GM21515 (cell line): ENCODE measurements at regions not wholly inside any gene's neighbourhood (a gene's known extent, or its start where the extent isn't known, plus 50 kb on each side); places are given as distances from the start of the nearest gene placed in this dataset.
"Not testable (repeated sequence)": the region's sequence is repeated elsewhere in the genome, so short reads cannot be mapped to it uniquely, and the experiment has no call there.

Experiments
- ATAC-seq: cut with Tn5 transposase; IDR thresholded peaks from one replicate; pipeline ENCODE4 v1.9.1; 2021; ENCODE audit not compliant: unreplicated experiment

GRCh38 chr6:137401088-137401487 lies 93.1 kb downstream of the OLIG3 start:
- ATAC-seq: no peak

GRCh38 chr6:137399881-137400443 lies 94.2 kb downstream of the OLIG3 start:
- no peak for ATAC-seq

DNA sequence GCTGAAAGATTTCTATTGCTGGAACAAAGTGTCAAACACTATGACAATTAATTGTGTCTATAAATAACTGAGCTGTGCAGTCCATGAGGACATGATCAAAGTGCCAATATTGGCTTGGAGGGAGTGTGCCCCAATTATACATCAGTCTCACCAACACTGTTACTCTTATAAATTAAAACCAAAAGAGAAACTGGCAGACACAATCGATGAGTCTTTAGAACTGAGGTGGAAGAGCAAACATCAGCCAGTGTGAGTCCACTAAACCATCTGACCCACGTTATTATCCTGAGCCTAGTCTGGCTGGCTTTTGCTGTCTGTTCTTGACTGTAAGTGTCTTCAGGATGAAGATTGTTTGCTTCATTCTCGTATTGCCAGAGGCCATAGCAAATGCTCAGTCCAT lies 98.9 kb downstream of the OLIG3 start:
- ATAC-seq: no peak

GRCh38 chr6:137391061-137391814 lies 103.0 kb downstream of the OLIG3 start:
- no peak for ATAC-seq

DNA sequence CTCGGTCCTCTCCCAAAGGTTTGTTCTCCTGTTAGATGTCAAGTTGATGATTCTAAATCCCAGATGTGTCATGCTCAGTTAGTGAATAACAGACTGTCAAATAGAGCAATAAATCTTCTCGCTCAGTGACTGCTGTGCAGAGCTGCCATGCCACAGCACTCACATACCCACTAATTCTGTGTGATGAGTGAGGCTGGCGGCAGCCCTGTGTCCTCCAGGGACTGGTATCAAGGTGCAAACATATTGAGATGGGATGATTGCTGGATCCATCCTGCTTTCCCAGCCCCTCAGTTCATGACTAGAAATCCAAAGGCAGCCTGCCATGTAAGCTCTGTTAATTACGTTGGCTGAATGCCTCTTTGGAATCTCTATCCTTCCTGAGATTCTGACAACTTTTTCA lies 103.9 kb downstream of the OLIG3 start:
- ATAC-seq: no peak

DNA sequence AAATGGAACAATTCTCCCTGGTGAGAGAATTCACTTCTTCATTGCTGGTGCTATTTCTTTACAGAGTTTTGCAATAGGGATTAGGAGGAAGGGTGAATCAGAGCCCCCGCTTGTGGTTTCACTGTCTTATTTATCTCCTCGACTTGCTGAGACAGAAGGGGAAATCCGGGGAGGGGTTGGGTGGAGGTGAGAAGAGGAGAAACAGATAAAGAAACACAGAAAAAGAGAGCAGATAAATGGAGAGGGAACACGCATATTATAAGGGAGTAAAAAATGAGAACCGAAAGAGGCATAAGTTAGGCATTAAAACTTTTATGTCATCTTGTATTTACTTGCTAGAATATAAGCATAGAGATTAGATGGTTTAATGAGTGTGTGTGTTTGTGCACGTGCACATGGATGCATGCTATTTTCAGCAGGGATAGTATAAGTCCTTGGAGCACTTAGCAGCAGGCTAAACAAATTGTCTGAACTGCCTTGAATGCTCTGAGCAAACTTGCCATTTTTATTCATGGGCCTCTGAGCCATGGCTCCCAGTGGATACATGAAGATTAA lies 105.0 kb downstream of the OLIG3 start:
- peak; percentile 63 for ATAC-seq

DNA sequence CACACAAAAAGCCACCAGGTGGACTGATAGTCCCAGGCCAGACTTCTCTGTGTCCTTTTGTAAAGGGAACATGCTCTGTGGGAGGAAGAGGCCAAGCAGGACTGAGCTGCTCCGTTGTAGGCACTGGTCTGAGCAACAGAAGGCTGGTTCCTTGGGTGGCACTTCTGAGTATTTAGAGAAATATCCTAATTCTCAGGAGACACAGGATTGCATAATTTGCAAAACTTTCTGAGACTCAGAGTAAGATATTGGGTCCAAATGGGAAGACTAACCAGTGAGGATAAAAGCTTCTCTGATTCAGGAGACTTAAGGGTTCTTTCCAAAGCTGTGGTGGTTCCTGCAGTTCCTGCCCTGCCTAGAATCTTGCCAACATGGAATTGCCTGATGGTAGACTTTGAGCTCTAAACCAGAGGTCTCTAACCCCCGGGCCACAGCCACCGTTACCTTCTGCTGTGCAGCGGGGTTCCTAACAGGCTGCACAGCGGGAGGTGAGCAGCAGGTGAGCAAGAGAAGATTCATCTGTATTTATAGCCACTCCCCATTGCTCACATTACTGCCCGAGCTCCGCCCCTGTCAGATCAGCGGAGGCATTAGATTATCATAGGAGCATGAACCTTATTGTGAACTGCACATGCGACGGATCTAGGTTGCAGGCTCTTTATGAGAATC lies 107.0 kb downstream of the OLIG3 start:
- ATAC-seq: no peak

DNA sequence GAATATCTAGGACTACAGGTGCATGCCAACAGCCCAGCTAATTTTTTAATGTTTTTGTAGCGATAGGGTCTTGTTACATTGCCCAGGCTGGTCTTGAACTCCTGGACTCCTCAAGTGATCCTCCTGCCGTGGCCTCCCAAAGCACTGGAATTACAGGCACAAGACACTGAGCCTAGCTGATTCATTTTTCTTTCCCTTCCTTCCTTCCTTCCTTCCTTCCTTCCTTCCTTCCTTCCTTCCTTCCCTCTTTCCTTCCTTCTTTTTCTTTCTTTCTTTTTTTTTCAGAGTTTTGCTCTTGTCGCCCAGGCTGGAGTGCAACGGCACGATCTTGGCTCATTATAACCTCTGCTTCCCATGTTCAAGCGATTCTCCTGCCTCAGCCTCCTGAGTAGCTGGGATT lies 110.9 kb downstream of the OLIG3 start:
- not testable (repeated sequence) for ATAC-seq

- no peak for ATAC-seq
These were observed 116.2 kb downstream of the OLIG3 start for GRCh38 chr6:137378090-137378369.

- no peak for ATAC-seq
These were observed 120.9 kb downstream of the OLIG3 start for GRCh38 chr6:137373296-137373695.

- ATAC-seq: no peak
These were observed 121.7 kb downstream of the OLIG3 start for GRCh38 chr6:137372532-137372931.

- ATAC-seq: no peak
These were observed 122.6 kb downstream of the OLIG3 start for GRCh38 chr6:137371634-137372016.

DNA sequence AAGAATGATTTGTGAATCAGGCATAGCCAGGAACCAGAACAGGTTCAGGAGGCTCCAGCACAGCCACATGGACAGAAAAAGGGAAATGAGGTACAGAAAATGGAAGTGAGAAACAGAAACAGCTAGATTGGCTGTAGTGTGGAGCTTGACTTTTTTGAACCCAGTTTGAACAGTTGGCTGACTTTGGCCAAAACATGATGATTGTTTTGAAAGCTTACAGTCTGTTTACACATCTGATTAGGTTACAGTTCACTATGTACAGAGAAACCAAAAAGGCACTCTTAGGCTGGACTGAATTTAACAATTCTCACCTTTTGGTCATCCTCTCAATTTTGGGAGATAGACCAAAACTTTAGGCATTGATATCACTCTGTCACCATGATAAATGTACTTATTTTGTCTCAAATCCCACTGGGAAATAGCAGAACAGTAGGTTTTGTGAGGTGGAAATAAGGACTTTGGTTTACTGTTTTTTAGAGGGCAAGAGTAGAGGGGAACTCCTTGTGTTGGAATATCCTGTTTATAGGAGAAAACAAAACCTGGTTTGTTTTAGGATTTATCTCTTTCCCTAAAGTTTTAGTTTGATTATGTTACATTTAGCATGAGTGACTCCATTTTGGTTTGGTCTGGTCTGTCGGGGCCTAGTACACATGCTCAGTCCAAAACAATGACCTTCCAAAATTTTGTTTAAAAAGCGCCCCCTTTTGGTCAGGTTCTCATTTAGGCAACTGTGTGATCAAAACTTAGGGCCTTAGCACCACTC lies 123.1 kb downstream of the OLIG3 start:
- peak; percentile 80 for ATAC-seq

DNA sequence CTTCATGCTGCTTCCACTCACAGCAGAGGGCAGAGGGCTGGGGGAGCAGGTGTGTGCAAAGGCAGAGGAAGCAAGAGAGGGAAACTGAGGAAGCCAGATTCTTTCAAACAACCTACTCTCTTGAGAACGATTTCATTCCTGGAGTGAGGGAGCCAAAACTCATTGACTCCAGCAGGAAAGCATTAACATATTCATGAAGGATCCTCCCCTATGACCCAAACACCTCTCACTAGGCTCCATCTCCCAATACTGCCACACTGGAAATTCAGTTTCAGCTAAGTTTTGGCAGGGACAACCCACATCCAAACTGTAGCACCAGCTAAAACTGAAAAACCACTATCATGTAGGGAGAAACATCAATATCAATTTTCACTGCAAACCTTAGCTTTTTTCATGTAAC lies 125.1 kb downstream of the OLIG3 start:
- ATAC-seq: no peak

- no peak for ATAC-seq
These were observed 128.3 kb downstream of the OLIG3 start for GRCh38 chr6:137365707-137366437.

- no peak for ATAC-seq
These were observed 130.4 kb downstream of the OLIG3 start for GRCh38 chr6:137363805-137364138.

DNA sequence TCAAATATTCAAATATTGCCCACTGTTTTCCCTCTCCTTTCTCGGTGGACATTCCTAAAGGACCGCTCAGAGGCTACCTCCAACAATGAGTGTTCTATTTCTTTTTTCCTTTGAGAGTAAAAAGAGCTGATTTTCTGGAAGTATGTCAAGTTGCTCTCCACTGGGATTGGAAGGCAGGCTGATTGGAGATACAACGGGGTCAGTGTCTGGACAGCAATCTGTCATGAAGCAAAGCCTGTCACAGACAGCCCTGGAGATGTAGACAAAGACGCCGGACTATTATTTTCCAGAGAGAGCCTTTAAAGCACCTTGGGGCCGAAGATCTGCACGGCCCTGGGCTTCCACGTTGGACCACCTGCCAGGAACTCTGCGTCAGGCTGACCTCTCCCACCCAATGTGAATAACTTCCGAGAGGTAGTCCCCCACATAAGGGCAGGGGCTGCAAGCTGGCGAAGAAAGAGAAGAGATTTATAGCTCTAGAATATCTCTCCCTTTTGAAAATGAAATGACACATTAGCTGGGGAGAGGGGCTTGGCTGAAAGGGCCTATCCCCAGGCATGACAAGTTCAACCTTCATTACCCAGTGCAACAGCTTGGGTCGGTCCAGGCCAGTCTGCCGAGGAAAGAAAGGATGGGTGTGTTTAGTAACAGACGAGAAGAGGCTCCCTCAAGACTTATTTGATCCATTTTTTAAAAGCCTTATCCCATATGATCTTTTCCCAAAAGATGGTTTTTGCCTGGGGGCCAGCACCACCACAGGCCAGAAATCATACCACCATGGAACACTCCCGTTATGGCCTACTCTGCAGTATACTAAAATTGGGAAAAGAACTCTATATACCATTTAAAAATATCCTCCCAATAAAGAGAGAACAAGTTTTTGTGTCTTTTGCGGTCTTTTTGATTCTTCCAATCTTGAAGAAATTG lies 131.1 kb downstream of the OLIG3 start:
- no peak for ATAC-seq

DNA sequence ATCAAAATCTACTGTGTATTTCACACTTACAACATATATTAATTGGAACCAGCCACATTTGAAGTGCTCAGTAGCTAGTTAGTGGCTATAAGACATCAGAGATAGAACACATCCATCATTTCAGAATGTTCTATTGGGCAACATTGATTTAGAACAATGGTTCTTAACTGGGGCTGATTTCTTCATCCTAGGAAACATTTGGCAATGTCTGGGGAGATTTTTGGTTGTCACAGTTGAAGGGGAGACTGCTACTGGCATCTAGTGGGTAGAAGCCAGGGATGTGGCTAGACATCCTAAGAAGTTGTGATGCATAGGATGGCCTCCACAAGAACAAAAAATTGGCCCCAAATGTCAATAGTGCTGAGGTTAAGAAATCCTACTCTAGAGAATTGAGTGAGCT lies 132.5 kb downstream of the OLIG3 start:
- ATAC-seq: no peak

DNA sequence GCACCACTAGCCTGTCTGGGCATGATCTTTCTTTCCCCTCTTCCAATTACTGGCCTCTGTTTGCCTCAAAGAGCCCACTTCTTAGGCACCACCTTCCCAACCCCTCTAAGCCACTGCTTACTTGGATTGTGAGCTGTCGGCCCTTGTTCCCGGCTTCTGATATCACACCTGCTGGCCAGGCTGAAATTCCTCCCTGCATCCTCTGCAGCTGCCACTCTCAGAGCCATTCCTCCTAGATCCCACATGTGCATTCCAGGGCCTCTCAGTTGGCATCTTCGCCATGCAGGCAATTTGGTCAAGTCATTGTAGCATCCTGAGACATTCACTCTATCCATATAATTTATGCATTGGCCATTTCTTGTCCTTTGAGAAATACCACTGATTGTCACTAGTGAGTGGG lies 135.9 kb downstream of the OLIG3 start:
- ATAC-seq: no peak

GRCh38 chr6:137357948-137358266 lies 136.3 kb downstream of the OLIG3 start:
- ATAC-seq: no peak
